ENCODE measurements at regions not wholly inside any gene's neighbourhood (a gene's known extent, or its start where the extent isn't known, plus 50 kb on each side); places are given as distances from the start of the nearest gene placed in this dataset.

DNA sequence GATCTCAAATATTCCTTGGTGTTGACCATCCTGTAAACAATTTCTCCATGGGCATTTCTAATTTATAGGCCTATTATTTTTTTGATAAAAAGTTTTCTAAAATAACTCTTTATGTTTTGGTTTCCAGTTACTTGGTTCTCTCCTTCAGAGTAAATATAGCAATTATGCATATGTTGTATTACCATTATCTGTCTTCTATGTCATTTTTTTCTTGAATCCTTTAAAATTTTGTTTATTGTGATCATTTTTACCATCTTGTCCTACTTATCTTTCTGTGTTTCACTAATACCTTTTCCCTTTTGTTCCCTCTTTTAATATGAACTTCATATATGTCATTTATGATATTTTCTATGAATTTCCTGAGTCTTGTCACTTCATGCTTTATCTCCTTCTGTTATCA, 341.1 kb downstream of the PDCD6IP start:
- Histone ChIP-seq H3K9me3 (ENCODE audit: insufficient read depth, low read depth, low read length) (no peaks in the 10 kb centered on the region), H3K14ac (ENCODE audit: low read length) (no peak overlapping the region), H4K12ac (ENCODE audit: low read depth, low read length) (no peak overlapping the region)

DNA sequence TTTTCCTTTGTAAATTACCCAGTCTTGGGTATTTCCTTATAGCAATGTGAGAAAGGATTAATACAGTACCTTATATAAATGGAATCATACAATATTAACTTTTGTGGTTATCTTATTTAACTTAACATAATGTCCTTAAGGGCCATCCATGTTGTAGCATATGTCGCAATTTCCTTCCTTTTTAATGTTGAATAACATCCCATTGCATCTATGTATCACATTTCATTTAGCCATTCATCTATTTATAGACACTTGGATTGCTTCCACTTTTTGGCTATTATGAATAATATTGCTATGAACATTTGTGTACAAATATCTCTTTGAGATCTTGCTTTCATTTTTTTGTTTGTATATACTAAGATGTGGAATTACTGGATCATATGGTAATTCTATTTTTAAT, 342.2 kb downstream of the PDCD6IP start:
- Histone ChIP-seq H3K4me1 (ENCODE audit: control insufficient read depth in 1 of 2, insufficient read depth in 2 of 2, low read length in 2 of 2) (no peaks in the 10 kb centered on the region), H3K79me2 (ENCODE audit: control insufficient read depth, insufficient read depth, low read length, poor library complexity) (no peaks in the 10 kb centered on the region), H2AK5ac (ENCODE audit: low read length) (no peak overlapping the region), H2AFZ (ENCODE audit: insufficient read depth, low read length, poor library complexity) (no peak overlapping the region), H4K8ac (ENCODE audit: low read depth, low read length) (no peak overlapping the region), H4K12ac (ENCODE audit: low read depth, low read length) (no peak overlapping the region), H2BK12ac (ENCODE audit: low read length) (no peak overlapping the region), H3K18ac (ENCODE audit: low read length) (no peak overlapping the region), H3K23ac (ENCODE audit: low read length) (no peak overlapping the region), H3K36me3 (ENCODE audit: control insufficient read depth in 1 of 2, insufficient read depth in 2 of 2, low read length in 2 of 2) (no peaks in the 10 kb centered on the region), H4K91ac (ENCODE audit: low read depth, low read length) (no peak overlapping the region), H3K9ac (ENCODE audit: low read length) (no peak overlapping the region), H3K4me2 (ENCODE audit: low read length) (no peak overlapping the region), H3K14ac (ENCODE audit: low read length) (no peak overlapping the region), H3K4ac (ENCODE audit: low read depth, low read length) (no peak overlapping the region), H3K9me3 (ENCODE audit: insufficient read depth, low read depth, low read length) (no peaks in the 10 kb centered on the region), H2BK5ac (ENCODE audit: low read depth, low read length, poor library complexity) (no peak overlapping the region), H2BK120ac (ENCODE audit: insufficient read depth, low read length, poor library complexity) (no peak overlapping the region), H3K4me3 (ENCODE audit: low read depth, low read length) (no peak overlapping the region), H3K27me3 (ENCODE audit: insufficient read depth, low read length) (no peaks in the 10 kb centered on the region), H3K79me1 (ENCODE audit: low read length) (no peaks in the 10 kb centered on the region), H3K27ac (ENCODE audit: low read depth, low read length) (no peak overlapping the region)
- no CpG with 5 or more reads among the region's 1 CpG for WGBS (ENCODE audit: extremely low coverage, insufficient coverage, insufficient read length)
- DNase-seq: no peak

More for the DNA sequence above, 341.1 kb downstream of the PDCD6IP start:
- Histone ChIP-seq H3K27ac (ENCODE audit: low read depth, low read length) (no peak overlapping the region), H3K18ac (ENCODE audit: low read length) (no peak overlapping the region), H3K27me3 (ENCODE audit: insufficient read depth, low read length) (no peaks in the 10 kb centered on the region), H3K4me2 (ENCODE audit: low read length) (no peak overlapping the region), H3K23ac (ENCODE audit: low read length) (no peak overlapping the region), H4K91ac (ENCODE audit: low read depth, low read length) (no peak overlapping the region), H2AK5ac (ENCODE audit: low read length) (no peak overlapping the region), H3K4ac (ENCODE audit: low read depth, low read length) (no peak overlapping the region), H4K8ac (ENCODE audit: low read depth, low read length) (no peak overlapping the region), H2BK120ac (ENCODE audit: insufficient read depth, low read length, poor library complexity) (no peak overlapping the region), H3K4me3 (ENCODE audit: low read depth, low read length) (no peak overlapping the region), H3K36me3 (ENCODE audit: control insufficient read depth in 1 of 2, insufficient read depth in 2 of 2, low read length in 2 of 2) (no peaks in the 10 kb centered on the region), H2BK12ac (ENCODE audit: low read length) (no peak overlapping the region), H3K79me2 (ENCODE audit: control insufficient read depth, insufficient read depth, low read length, poor library complexity) (no peaks in the 10 kb centered on the region), H3K9ac (ENCODE audit: low read length) (no peak overlapping the region), H3K79me1 (ENCODE audit: low read length) (no peaks in the 10 kb centered on the region), H2BK5ac (ENCODE audit: low read depth, low read length, poor library complexity) (no peak overlapping the region), H2AFZ (ENCODE audit: insufficient read depth, low read length, poor library complexity) (no peak overlapping the region), H3K4me1 (ENCODE audit: control insufficient read depth in 1 of 2, insufficient read depth in 2 of 2, low read length in 2 of 2) (no peaks in the 10 kb centered on the region)
- no peak for DNase-seq

DNA sequence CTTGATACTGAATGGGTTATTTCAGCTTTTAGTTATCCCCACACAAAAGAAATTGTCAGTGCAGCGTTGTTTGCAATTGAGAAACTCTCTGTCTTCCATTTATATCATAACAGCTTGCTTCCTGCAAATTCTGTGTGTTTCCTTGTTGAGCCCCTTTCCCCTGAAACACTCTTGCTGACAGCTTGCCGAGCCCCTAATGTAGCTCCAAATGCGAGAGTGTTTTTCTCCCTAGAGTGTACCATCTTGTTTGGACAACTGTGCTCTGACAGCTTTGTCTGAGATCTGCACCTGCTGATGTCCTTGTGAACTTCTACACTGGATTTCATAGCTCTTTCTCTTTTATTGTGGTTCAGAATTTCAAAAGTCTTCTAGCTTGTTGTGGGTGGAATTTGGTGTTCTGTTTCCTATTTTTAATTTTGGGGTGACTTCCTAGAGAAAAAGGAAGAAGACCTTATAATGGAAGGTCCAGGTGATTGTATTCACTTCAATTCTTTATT, 343.5 kb downstream of the PDCD6IP start:
- no peak overlapping the region for H3K4me2 ChIP-seq (ENCODE audit: low read length)
- no peak overlapping the region for H3K18ac ChIP-seq (ENCODE audit: low read length)
- H3K9ac ChIP-seq (ENCODE audit: low read length): no peak overlapping the region
- H4K91ac ChIP-seq (ENCODE audit: low read depth, low read length): no peak overlapping the region
- H3K36me3 ChIP-seq (ENCODE audit: control insufficient read depth in 1 of 2, insufficient read depth in 2 of 2, low read length in 2 of 2): no peaks in the 10 kb centered on the region
- H2AK5ac ChIP-seq (ENCODE audit: low read length): no peak overlapping the region
- no peak overlapping the region for H2BK12ac ChIP-seq (ENCODE audit: low read length)
- H4K8ac ChIP-seq (ENCODE audit: low read depth, low read length): no peak overlapping the region
- H3K23ac ChIP-seq (ENCODE audit: low read length): no peak overlapping the region
- H3K27me3 ChIP-seq (ENCODE audit: insufficient read depth, low read length): no peaks in the 10 kb centered on the region
- no peak overlapping the region for H2AFZ ChIP-seq (ENCODE audit: insufficient read depth, low read length, poor library complexity)
- no peak overlapping the region for H3K4ac ChIP-seq (ENCODE audit: low read depth, low read length)
- no peak overlapping the region for H3K4me3 ChIP-seq (ENCODE audit: low read depth, low read length)
- no peaks in the 10 kb centered on the region for H3K79me1 ChIP-seq (ENCODE audit: low read length)
- no CpG with 5 or more reads among the region's 3 CpGs for WGBS (ENCODE audit: extremely low coverage, insufficient coverage, insufficient read length)
- no peak overlapping the region for H2BK5ac ChIP-seq (ENCODE audit: low read depth, low read length, poor library complexity)
- DNase-seq: no peak
- no peaks in the 10 kb centered on the region for H3K4me1 ChIP-seq (ENCODE audit: control insufficient read depth in 1 of 2, insufficient read depth in 2 of 2, low read length in 2 of 2)
- H4K12ac ChIP-seq (ENCODE audit: low read depth, low read length): no peak overlapping the region
- H3K9me3 ChIP-seq (ENCODE audit: insufficient read depth, low read depth, low read length): no peaks in the 10 kb centered on the region
- no peak overlapping the region for H2BK120ac ChIP-seq (ENCODE audit: insufficient read depth, low read length, poor library complexity)
- H3K79me2 ChIP-seq (ENCODE audit: control insufficient read depth, insufficient read depth, low read length, poor library complexity): no peaks in the 10 kb centered on the region
- no peak overlapping the region for H3K14ac ChIP-seq (ENCODE audit: low read length)
- no peak overlapping the region for H3K27ac ChIP-seq (ENCODE audit: low read depth, low read length)

DNA sequence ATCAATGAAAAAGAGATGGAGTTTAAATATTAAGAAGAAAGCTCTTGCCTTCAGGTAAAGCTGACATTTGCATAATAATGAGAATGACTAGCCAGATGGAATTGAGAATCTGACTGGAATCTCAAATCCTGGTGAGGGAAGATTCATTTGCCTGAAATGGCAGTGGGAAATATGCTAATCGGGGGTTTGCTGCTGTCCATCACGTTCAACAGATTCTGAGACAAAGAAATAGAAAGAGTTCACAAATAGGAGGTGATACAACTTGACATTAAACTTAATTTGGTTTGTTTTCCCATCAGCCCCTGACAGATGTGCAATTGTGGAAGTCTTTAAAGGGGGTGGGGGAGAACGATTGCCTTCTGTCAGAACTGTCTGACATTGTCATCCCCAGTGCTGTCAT, 347.4 kb downstream of the PDCD6IP start:
- Histone ChIP-seq H3K18ac (ENCODE audit: low read length) (no peak overlapping the region), H3K79me2 (ENCODE audit: control insufficient read depth, insufficient read depth, low read length, poor library complexity) (no peaks in the 10 kb centered on the region), H3K4me3 (ENCODE audit: low read depth, low read length) (no peak overlapping the region), H4K91ac (ENCODE audit: low read depth, low read length) (no peak overlapping the region), H3K27me3 (ENCODE audit: insufficient read depth, low read length) (no peaks in the 10 kb centered on the region), H3K27ac (ENCODE audit: low read depth, low read length) (no peak overlapping the region), H2BK120ac (ENCODE audit: insufficient read depth, low read length, poor library complexity) (no peak overlapping the region), H4K12ac (ENCODE audit: low read depth, low read length) (no peak overlapping the region), H3K23ac (ENCODE audit: low read length) (no peak overlapping the region), H2AK5ac (ENCODE audit: low read length) (no peak overlapping the region), H2BK12ac (ENCODE audit: low read length) (no peak overlapping the region), H3K14ac (ENCODE audit: low read length) (no peak overlapping the region), H2AFZ (ENCODE audit: insufficient read depth, low read length, poor library complexity) (no peak overlapping the region), H3K36me3 (ENCODE audit: control insufficient read depth in 1 of 2, insufficient read depth in 2 of 2, low read length in 2 of 2) (no peaks in the 10 kb centered on the region), H4K8ac (ENCODE audit: low read depth, low read length) (no peak overlapping the region), H2BK5ac (ENCODE audit: low read depth, low read length, poor library complexity) (no peak overlapping the region), H3K4me2 (ENCODE audit: low read length) (no peak overlapping the region), H3K9ac (ENCODE audit: low read length) (no peak overlapping the region), H3K79me1 (ENCODE audit: low read length) (no peaks in the 10 kb centered on the region), H3K4ac (ENCODE audit: low read depth, low read length) (no peak overlapping the region), H3K9me3 (ENCODE audit: insufficient read depth, low read depth, low read length) (no peaks in the 10 kb centered on the region), H3K4me1 (ENCODE audit: control insufficient read depth in 1 of 2, insufficient read depth in 2 of 2, low read length in 2 of 2) (no peaks in the 10 kb centered on the region)
- WGBS (ENCODE audit: extremely low coverage, insufficient coverage, insufficient read length): no CpG with 5 or more reads among the region's 3 CpGs
- DNase-seq: no peak

Measured in trophoblast cell (in vitro differentiated cells and primary cell).